Naive B cell (primary cell): ENCODE measurements at regions not wholly inside any gene's neighbourhood (a gene's known extent, or its start where the extent isn't known, plus 50 kb on each side); places are given as distances from the start of the nearest gene placed in this dataset.
A peak's percentile ranks its signal among the peaks of the same experiment; 100 is the strongest.

Experiments used
- ATAC-seq, 2 donors: fragments of 150-1000 bp; cut with Tn5 transposase; 2 replicates each; pipeline ENCODE4 v1.10.0; 2021; ENCODE audit warnings: low read depth in 2 of 2, mild to moderate bottlenecking in 2 of 2, moderate library complexity in 2 of 2
- DNase-seq: peaks from one replicate; pipeline ENCODE4 v3.0.0; 2022
- H3K27ac Mint-ChIP-seq, 6 donors: one replicate each; pipeline ENCODE4 v1.8.0; 2020 to 2022; ENCODE audit warnings: mild to moderate bottlenecking in 6 of 6, mixed read lengths in 6 of 6, moderate library complexity in 5 of 6, inconsistent platforms in 2 of 6
- H3K27me3 Mint-ChIP-seq, 3 donors: one replicate each; pipeline ENCODE4 v1.8.0; 2021 to 2022; ENCODE audit warnings: mixed read lengths in 3 of 3, mild to moderate bottlenecking in 1 of 3
- H3K36me3 Mint-ChIP-seq, 2 donors: one replicate each; pipeline ENCODE4 v1.8.0; 2020 to 2022; ENCODE audit warnings: mixed read lengths in 2 of 2, inconsistent platforms in 1 of 2, mild to moderate bottlenecking in 1 of 2
- H3K4me1 Mint-ChIP-seq, 3 donors: one replicate each; pipeline ENCODE4 v1.8.0; 2020 to 2022; ENCODE audit warnings: mixed read lengths in 3 of 3, inconsistent platforms in 1 of 3, mild to moderate bottlenecking in 1 of 3, moderate library complexity in 1 of 3
- H3K4me3 Mint-ChIP-seq, 8 donors: one replicate each; pipeline ENCODE4 v1.8.0; 2020 to 2022; ENCODE audit warnings: mild to moderate bottlenecking in 8 of 8, mixed read lengths in 8 of 8, moderate library complexity in 8 of 8, inconsistent platforms in 2 of 8
- H3K9me3 Mint-ChIP-seq, 7 donors: one replicate each; pipeline ENCODE4 v1.8.0; 2020 to 2022; ENCODE audit warnings: mixed read lengths in 7 of 7, mild to moderate bottlenecking in 5 of 7, inconsistent platforms in 2 of 7, moderate library complexity in 1 of 7

DNA sequence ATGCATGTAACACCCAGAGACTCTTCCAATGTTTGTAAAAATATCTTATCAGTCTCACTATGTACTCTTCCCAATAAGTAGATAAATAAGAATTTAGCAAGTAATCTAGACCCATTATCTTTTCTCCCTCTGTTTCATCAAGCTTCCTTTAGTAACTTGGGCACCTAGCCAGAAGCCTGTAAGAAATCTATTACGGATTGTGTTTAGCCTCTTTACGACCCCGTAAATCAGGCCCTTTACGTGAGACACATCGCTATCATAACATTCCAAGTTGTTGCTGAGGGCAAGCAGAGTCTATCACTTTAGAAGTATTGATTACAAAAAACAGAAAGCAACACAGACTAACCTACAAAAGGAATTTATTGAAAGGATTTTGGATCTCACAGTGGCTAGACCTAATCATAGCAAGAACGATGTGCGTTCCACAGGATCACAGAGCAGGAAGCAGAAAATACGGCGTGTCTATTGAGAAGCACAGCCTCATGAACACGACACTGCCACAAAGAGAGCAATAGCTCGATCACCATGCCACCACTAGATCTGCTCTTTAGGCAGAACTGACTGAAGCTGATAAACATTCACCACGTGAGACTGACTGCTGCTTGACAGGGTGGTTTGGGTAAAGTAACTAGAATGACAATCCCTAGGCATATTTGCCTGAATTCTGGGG, 922.1 kb downstream of the AMY1C start:
- H3K9me3 Mint-ChIP-seq: no peaks in the 10 kb centered on the region
- peak overlapping the region in 1 of 6 donors; percentile 56 for H3K27ac Mint-ChIP-seq
- H3K4me1 Mint-ChIP-seq: no peaks in the 10 kb centered on the region
- ATAC-seq (no peak), DNase-seq (no peak)
- H3K27me3 Mint-ChIP-seq: no peaks in the 10 kb centered on the region
- H3K36me3 Mint-ChIP-seq: no peaks in the 10 kb centered on the region
- no peak overlapping the region for H3K4me3 Mint-ChIP-seq

DNA sequence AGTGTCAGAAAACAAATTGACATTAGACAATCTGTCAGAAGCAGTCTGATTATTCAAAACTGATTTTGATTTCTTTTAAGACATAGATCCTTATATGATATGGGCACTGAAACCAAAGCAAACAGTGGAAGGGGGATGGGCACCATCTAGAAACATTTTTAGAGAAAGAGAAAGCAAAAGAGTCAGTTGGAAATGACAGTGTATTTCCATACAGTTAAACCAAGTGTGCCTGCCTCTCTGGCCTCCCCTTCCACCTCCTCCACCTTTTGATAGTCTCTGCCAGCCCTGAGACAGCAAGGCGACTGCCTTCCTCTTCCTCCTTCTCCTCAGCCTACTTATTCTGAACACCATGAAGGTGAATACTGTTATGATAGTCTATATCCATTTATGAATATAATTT, 949.7 kb downstream of the AMY1C start:
- H3K9me3 Mint-ChIP-seq: peaks cover 0 to 7% (median 2%) of the 10 kb centered on the region in 7 donors
- no peaks in the 10 kb centered on the region for H3K27me3 Mint-ChIP-seq
- no peak overlapping the region for H3K4me3 Mint-ChIP-seq
- DNase-seq (no peak), ATAC-seq (no peak)
- H3K36me3 Mint-ChIP-seq: no peaks in the 10 kb centered on the region
- no peaks in the 10 kb centered on the region for H3K4me1 Mint-ChIP-seq
- no peak overlapping the region for H3K27ac Mint-ChIP-seq

DNA sequence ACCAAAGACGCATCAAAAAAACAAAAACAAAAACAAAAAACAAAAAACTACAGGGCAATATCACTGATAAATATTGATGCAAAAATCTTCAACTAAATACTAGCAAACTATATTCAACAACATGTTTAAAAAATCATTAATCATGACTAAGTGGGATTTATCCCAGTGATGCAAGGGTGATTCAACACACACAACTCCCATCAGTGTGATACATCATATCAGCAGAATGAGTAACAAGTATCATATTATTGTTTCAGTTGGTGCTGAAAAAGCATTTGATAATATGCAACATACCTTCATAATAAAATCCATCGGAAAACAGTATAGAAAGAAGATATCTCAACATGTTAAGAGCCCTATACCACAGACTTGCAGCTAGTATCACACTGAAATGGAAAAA, 953.0 kb downstream of the AMY1C start:
- H3K27me3 Mint-ChIP-seq: no peaks in the 10 kb centered on the region
- H3K36me3 Mint-ChIP-seq: no peaks in the 10 kb centered on the region
- H3K4me1 Mint-ChIP-seq: peaks cover 0 to 4% (median 0%) of the 10 kb centered on the region in 3 donors
- DNase-seq (no peak), ATAC-seq (no peak)
- peaks cover 0 to 6% (median 3%) of the 10 kb centered on the region in 7 donors for H3K9me3 Mint-ChIP-seq
- no peak overlapping the region for H3K4me3 Mint-ChIP-seq
- no peak overlapping the region for H3K27ac Mint-ChIP-seq

DNA sequence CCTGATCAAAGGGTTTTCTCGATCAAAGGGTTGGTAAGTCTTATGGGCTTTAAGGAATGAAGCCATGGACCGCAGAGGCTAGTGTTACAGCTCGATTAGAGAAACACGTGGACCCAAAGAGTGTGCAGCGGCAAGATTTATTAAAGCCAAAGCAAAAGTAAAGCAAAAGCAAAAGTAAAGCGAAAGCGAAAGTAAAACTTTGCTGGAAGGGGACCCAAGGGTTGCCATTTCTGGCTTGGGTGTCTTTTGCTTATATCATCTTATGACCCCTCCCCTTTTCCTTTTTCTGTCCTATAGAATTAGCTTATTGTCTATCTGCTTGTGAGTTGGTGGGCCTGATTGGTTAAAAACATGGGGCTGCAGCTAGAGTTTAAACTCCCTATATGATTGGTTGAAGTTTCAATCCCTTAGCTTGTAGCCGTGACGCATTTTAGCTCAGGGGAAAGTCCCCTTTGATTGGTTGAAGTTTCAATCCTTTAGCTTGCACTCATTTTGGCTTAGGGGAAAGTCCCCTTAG, 957.0 kb downstream of the AMY1C start:
- H3K4me1 Mint-ChIP-seq: peaks cover 0 to 4% (median 0%) of the 10 kb centered on the region in 3 donors
- peak overlapping the region in 1 of 8 donors; percentile 9 for H3K4me3 Mint-ChIP-seq
- H3K36me3 Mint-ChIP-seq: no peaks in the 10 kb centered on the region
- no peaks in the 10 kb centered on the region for H3K27me3 Mint-ChIP-seq
- DNase-seq: no peak
- no peak overlapping the region for H3K27ac Mint-ChIP-seq
- peaks cover 0 to 9% (median 3%) of the 10 kb centered on the region in 7 donors for H3K9me3 Mint-ChIP-seq
- ATAC-seq: peak in 1 of 2 donors; percentile 21

DNA sequence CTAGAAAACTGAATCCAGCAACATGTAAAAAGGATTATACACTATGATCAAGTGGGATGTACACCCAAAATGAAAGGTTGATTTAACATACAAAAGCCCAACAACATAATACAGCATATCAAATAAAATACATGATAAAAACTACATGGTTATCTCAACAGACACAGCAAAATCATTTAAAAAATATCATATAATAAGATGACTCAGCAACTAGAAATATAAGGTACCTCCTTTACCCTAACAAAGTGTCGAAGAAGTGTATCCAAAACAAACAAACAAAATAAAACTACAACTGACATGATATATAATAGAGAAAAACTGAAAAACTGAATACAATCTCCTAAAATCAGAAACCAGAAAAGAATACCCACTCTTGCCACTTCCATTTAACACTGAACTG, 969.1 kb downstream of the AMY1C start:
- ATAC-seq: no peak
- no peaks in the 10 kb centered on the region for H3K27me3 Mint-ChIP-seq
- H3K27ac Mint-ChIP-seq: no peak overlapping the region
- peaks cover 0 to 7% (median 0%) of the 10 kb centered on the region in 7 donors for H3K9me3 Mint-ChIP-seq
- H3K36me3 Mint-ChIP-seq: no peaks in the 10 kb centered on the region
- DNase-seq: no peak
- no peak overlapping the region for H3K4me3 Mint-ChIP-seq
- no peaks in the 10 kb centered on the region for H3K4me1 Mint-ChIP-seq

DNA sequence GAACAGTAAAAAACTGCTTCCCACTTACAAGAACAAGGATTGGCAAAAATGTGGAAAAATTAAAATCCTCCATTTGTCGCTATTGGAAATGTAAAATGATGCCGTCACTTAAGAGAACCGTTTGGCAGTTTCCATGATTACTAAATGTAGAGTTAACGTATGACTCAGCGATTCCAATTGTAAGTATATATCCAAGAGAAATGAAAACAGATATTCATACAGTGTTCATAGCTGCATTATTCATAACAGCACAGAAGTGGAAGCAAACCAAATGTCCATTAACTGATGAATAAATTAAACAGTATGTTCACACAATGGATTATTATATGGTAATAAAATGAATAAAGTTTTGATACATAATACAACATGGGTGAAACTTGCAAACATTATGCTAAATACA, 971.0 kb downstream of the AMY1C start:
- Mint-ChIP-seq H3K27me3 (no peaks in the 10 kb centered on the region), H3K9me3 (peaks cover 0 to 12% (median 3%) of the 10 kb centered on the region in 7 donors), H3K4me1 (no peaks in the 10 kb centered on the region), H3K36me3 (no peaks in the 10 kb centered on the region), H3K4me3 (no peak overlapping the region), H3K27ac (no peak overlapping the region)
- no peak for DNase-seq
- ATAC-seq: no peak

DNA sequence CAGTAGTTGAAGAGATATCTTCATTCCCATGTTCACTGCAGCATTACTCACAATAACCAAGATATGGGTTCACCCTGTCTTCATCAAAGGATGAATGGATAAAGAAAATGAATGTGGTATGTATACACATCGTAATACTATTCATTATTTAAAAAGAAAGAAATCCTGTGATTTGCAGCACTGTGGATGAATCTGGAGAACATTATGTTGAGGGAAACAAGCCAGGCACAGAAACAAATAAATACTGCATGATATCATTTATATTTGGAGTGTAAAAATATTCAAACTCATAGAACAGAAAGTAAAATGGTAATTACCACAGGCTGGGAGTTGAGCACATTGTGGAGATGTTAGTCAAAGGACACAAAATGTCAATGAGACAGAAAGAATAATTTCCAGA, 977.2 kb downstream of the AMY1C start:
- no peaks in the 10 kb centered on the region for H3K27me3 Mint-ChIP-seq
- H3K27ac Mint-ChIP-seq: no peak overlapping the region
- DNase-seq (no peak), ATAC-seq (no peak)
- peaks cover 0 to 10% (median 5%) of the 10 kb centered on the region in 7 donors for H3K9me3 Mint-ChIP-seq
- no peak overlapping the region for H3K4me3 Mint-ChIP-seq
- no peaks in the 10 kb centered on the region for H3K36me3 Mint-ChIP-seq
- no peaks in the 10 kb centered on the region for H3K4me1 Mint-ChIP-seq

DNA sequence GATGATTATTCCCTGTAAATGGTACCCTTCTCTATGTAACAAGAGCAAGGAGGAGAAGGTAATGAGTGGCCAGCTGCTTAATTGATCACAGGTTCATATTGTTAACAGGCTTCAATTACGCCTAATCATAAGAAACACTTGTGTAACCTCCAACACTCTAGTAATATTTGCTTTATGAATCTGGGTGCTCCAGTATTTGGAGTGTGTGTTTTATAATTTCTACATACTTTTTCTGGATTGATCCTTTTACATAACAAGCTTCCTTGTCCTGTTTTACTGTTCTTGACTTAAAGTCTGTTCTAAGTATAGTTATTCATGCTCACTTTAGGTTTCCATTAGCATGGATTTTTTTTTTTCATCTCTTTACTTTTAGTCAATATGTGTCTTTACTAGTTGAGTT, 984.2 kb downstream of the AMY1C start:
- ATAC-seq (no peak), DNase-seq (no peak)
- Mint-ChIP-seq H3K9me3 (peaks cover 0 to 7% (median 0%) of the 10 kb centered on the region in 7 donors), H3K27me3 (no peaks in the 10 kb centered on the region), H3K27ac (no peak overlapping the region), H3K36me3 (no peaks in the 10 kb centered on the region), H3K4me1 (no peaks in the 10 kb centered on the region), H3K4me3 (no peak overlapping the region)

DNA sequence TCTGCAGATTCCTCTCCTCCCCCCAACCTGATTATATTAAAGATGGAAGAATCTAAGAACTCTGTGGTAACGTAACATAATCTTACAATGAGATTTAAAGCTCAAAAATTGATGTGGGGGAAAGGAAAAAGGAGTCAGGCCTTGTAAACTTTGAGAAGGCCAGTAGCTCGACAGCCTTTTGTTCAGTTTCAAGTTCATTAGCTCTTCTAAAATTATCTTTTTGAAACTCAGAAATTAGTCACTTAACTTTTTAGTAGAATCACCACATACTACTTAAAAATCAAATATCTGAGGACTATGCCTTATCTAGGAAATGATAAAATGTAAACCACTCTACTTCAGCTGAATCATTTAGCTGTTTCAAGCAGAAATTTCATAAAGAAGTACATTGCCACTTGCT, 996.2 kb downstream of the AMY1C start:
- Mint-ChIP-seq H3K27ac (no peak overlapping the region), H3K9me3 (no peaks in the 10 kb centered on the region), H3K4me3 (no peak overlapping the region), H3K27me3 (no peaks in the 10 kb centered on the region), H3K36me3 (no peaks in the 10 kb centered on the region), H3K4me1 (peaks cover 0 to 2% (median 0%) of the 10 kb centered on the region in 3 donors)
- DNase-seq (no peak), ATAC-seq (no peak)

DNA sequence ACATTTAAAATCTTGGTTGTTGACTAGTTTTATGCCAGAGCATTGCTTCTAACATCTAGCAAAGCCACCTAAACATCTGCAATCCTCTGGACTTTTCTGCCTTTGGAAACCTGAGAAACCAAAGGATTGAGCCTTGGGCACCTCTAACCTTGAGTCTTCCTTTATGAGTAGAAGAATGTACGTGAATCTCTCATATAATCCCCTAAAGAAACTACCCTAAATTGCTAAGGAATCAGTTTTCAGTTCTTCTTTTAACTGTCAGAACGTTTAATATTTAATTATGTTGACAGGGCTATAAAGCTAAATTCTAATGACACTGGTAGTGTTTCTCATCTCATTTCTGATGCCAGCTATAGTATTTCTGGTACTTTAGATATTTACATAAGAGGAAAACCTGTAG, 997.3 kb downstream of the AMY1C start:
- no peak for ATAC-seq
- Mint-ChIP-seq H3K36me3 (no peaks in the 10 kb centered on the region), H3K4me3 (no peak overlapping the region), H3K27ac (no peak overlapping the region), H3K4me1 (peaks cover 0 to 2% (median 0%) of the 10 kb centered on the region in 3 donors), H3K27me3 (no peaks in the 10 kb centered on the region), H3K9me3 (no peaks in the 10 kb centered on the region)
- DNase-seq: no peak

DNA sequence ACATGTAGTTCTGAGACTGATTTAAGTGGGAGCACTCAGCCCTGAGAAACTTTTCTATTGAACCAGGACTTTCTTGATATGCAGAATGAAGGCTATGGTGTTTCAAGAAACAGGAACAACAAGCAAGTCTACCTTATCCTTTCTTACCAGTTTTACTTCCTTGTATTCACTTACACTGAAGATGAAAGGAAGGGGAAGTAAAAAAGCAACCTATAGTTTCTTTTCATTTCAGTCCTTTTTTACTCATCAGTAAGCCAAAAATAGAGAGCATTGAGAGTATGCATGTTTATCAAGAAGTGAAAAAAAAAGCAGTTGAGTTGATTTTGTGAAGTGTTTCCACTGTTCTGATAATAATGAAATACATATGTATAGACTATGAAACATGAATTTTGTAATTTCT, 1010.3 kb downstream of the AMY1C start:
- H3K9me3 Mint-ChIP-seq: peaks cover 0 to 4% (median 0%) of the 10 kb centered on the region in 7 donors
- H3K4me3 Mint-ChIP-seq: peak overlapping the region in 4 of 8 donors; percentile 10 to 57 (median 36)
- no peaks in the 10 kb centered on the region for H3K36me3 Mint-ChIP-seq
- H3K27ac Mint-ChIP-seq: peak overlapping the region in 2 of 6 donors; percentile 13 to 73
- no peaks in the 10 kb centered on the region for H3K27me3 Mint-ChIP-seq
- peak; percentile 90 to 95 for ATAC-seq
- peaks cover 7 to 21% (median 9%) of the 10 kb centered on the region in 3 donors for H3K4me1 Mint-ChIP-seq
- DNase-seq: peak; percentile 17

DNA sequence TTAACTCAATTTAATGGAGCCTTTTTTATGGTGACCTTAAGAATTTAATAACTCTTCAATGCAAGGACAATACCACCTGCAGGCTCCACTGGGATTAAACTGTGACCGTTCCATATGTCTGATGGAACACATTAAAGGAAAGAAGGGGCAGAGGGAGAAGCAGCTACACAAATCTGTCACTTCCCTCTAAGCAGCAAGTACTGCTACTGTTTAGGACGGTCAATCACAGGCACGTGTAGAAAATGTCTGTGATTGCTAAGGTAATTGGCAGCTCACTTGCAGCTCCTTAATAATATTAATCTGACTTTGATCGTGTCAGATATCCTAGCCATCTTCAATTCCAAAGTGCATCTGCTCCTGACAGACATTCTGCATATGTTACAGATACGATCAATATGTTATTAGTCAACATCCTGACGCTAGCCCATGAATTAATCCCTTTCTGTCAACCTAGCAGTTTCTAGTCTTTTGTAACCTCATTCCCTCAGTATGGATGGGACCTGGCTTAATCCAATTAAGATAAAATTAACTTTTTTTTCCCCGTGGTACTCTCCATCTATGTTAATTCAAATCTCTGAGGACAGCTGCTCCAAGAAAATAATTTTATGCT, 1012.4 kb downstream of the AMY1C start:
- peaks cover 0 to 4% (median 0%) of the 10 kb centered on the region in 7 donors for H3K9me3 Mint-ChIP-seq
- ATAC-seq (no peak), DNase-seq (no peak)
- no peak overlapping the region for H3K27ac Mint-ChIP-seq
- peaks cover 7 to 26% (median 9%) of the 10 kb centered on the region in 3 donors for H3K4me1 Mint-ChIP-seq
- H3K36me3 Mint-ChIP-seq: no peaks in the 10 kb centered on the region
- no peaks in the 10 kb centered on the region for H3K27me3 Mint-ChIP-seq
- no peak overlapping the region for H3K4me3 Mint-ChIP-seq

DNA sequence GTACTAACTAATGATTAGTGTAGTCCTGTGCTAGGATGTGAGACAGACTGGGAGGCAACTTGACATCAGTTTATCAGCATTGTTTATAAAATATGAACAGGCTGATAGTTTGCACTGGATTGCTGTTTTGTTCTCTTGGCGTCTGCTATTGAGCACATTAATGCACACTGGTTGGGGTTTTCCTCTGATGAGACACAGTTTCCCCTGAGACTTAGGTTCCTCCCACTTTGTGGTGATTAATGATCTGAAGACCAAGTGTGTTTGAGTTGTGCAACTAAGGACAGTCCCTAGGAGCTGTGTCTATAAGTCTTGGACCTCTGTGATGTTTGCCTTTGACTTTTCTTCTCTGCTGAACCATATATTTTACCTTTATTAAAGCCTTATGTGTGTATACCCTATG, 1015.4 kb downstream of the AMY1C start:
- ATAC-seq (peak; percentile 58 to 76), DNase-seq (no peak)
- Mint-ChIP-seq H3K4me3 (peak overlapping the region in 1 of 8 donors; percentile 9), H3K27ac (no peak overlapping the region), H3K27me3 (no peaks in the 10 kb centered on the region), H3K9me3 (no peaks in the 10 kb centered on the region), H3K36me3 (no peaks in the 10 kb centered on the region), H3K4me1 (peaks cover 1 to 16% (median 4%) of the 10 kb centered on the region in 3 donors)

DNA sequence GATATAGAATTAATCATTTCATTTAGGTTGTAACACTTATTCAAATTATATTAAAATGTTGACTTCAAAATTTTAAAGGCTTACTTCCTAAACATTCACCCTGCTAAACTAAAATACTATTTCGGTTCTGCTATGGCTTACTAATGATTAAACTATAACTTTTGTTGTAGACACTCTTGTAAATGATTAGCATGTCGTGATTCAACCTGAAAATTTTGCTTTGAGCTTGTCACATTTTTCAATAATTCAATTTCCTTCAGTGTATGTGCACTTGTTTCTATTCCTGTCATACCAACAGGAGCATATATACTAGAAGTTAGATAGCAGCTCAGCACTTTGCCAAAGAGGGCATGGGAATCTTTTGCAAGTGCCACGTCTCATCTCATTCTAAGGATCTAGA, 1018.8 kb downstream of the AMY1C start:
- H3K9me3 Mint-ChIP-seq: no peaks in the 10 kb centered on the region
- H3K27ac Mint-ChIP-seq: no peak overlapping the region
- DNase-seq: no peak
- H3K27me3 Mint-ChIP-seq: no peaks in the 10 kb centered on the region
- ATAC-seq: no peak
- no peaks in the 10 kb centered on the region for H3K36me3 Mint-ChIP-seq
- H3K4me3 Mint-ChIP-seq: no peak overlapping the region
- peaks cover 0 to 8% (median 0%) of the 10 kb centered on the region in 3 donors for H3K4me1 Mint-ChIP-seq
